ENCODE measurements at regions not wholly inside any gene's neighbourhood (a gene's known extent, or its start where the extent isn't known, plus 50 kb on each side); places are given as distances from the start of the nearest gene placed in this dataset.

GRCh38 chr12:23337213-23337612, 612.3 kb downstream of the SOX5 start:
- H3K27ac Mint-ChIP-seq (ENCODE audit: unreplicated experiment) = no peak overlapping the region
- intact Hi-C loops (cut with micrococcal nuclease; ENCODE audit: unreplicated experiment) = no loop called here
- H3K4me1 Mint-ChIP-seq (ENCODE audit: low read depth, unreplicated experiment) = no peaks in the 10 kb centered on the region
- no peaks in the 10 kb centered on the region for H3K27me3 Mint-ChIP-seq (ENCODE audit: unreplicated experiment)
- DNase-seq = no peak
- no peaks in the 10 kb centered on the region for H3K36me3 Mint-ChIP-seq (ENCODE audit: insufficient read depth, unreplicated experiment)
- TF ChIP-seq, protein P1, sequence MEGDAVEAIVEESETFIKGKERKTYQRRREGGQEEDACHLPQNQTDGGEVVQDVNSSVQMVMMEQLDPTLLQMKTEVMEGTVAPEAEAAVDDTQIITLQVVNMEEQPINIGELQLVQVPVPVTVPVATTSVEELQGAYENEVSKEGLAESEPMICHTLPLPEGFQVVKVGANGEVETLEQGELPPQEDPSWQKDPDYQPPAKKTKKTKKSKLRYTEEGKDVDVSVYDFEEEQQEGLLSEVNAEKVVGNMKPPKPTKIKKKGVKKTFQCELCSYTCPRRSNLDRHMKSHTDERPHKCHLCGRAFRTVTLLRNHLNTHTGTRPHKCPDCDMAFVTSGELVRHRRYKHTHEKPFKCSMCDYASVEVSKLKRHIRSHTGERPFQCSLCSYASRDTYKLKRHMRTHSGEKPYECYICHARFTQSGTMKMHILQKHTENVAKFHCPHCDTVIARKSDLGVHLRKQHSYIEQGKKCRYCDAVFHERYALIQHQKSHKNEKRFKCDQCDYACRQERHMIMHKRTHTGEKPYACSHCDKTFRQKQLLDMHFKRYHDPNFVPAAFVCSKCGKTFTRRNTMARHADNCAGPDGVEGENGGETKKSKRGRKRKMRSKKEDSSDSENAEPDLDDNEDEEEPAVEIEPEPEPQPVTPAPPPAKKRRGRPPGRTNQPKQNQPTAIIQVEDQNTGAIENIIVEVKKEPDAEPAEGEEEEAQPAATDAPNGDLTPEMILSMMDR (IDR thresholded peaks at IDR 0.05; ENCODE audit: unreplicated experiment) = no peak
- H3K4me3 Mint-ChIP-seq (ENCODE audit: low read depth, unreplicated experiment) = no peak overlapping the region
- H3K9me3 Mint-ChIP-seq (ENCODE audit: low read depth, unreplicated experiment) = peaks cover 5% of the 10 kb centered on the region
- CTCF ChIA-PET = no interaction called here
- BruUV-seq (replicated peaks) = no TSS peak

GRCh38 chr12:23340351-23340750, 609.1 kb downstream of the SOX5 start:
- BruUV-seq (replicated peaks) = no TSS peak
- H3K27me3 Mint-ChIP-seq (ENCODE audit: unreplicated experiment) = no peaks in the 10 kb centered on the region
- no peaks in the 10 kb centered on the region for H3K36me3 Mint-ChIP-seq (ENCODE audit: insufficient read depth, unreplicated experiment)
- no peak for DNase-seq
- peaks cover 6% of the 10 kb centered on the region for H3K9me3 Mint-ChIP-seq (ENCODE audit: low read depth, unreplicated experiment)
- no peak overlapping the region for H3K4me3 Mint-ChIP-seq (ENCODE audit: low read depth, unreplicated experiment)
- no peaks in the 10 kb centered on the region for H3K4me1 Mint-ChIP-seq (ENCODE audit: low read depth, unreplicated experiment)
- intact Hi-C loops (cut with micrococcal nuclease; ENCODE audit: unreplicated experiment) = no loop called here
- TF ChIP-seq, protein P1 (IDR thresholded peaks at IDR 0.05; ENCODE audit: unreplicated experiment) = no peak
- no peak overlapping the region for H3K27ac Mint-ChIP-seq (ENCODE audit: unreplicated experiment)
- CTCF ChIA-PET = no interaction called here

GRCh38 chr12:23342407-23342806, 607.1 kb downstream of the SOX5 start:
- CTCF ChIA-PET = no interaction called here

GRCh38 chr12:23349564-23349963, 599.9 kb downstream of the SOX5 start:
- BruUV-seq (replicated peaks) = no TSS peak
- Mint-ChIP-seq H3K27me3 (ENCODE audit: unreplicated experiment) (no peaks in the 10 kb centered on the region), H3K27ac (ENCODE audit: unreplicated experiment) (no peak overlapping the region), H3K9me3 (ENCODE audit: low read depth, unreplicated experiment) (peaks cover 7% of the 10 kb centered on the region), H3K4me1 (ENCODE audit: low read depth, unreplicated experiment) (no peaks in the 10 kb centered on the region), H3K4me3 (ENCODE audit: low read depth, unreplicated experiment) (no peak overlapping the region), H3K36me3 (ENCODE audit: insufficient read depth, unreplicated experiment) (no peaks in the 10 kb centered on the region)
- TF ChIP-seq, protein P1 (IDR thresholded peaks at IDR 0.05; ENCODE audit: unreplicated experiment) = no peak
- DNase-seq = no peak
- intact Hi-C loops (cut with micrococcal nuclease; ENCODE audit: unreplicated experiment) = no loop called here
- CTCF ChIA-PET = no interaction called here

More at GRCh38 chr12:23342407-23342806, 607.1 kb downstream of the SOX5 start:
- H3K9me3 Mint-ChIP-seq (ENCODE audit: low read depth, unreplicated experiment) = peaks cover 6% of the 10 kb centered on the region
- no peak overlapping the region for H3K27ac Mint-ChIP-seq (ENCODE audit: unreplicated experiment)
- TF ChIP-seq, protein P1 (IDR thresholded peaks at IDR 0.05; ENCODE audit: unreplicated experiment) = no peak
- H3K36me3 Mint-ChIP-seq (ENCODE audit: insufficient read depth, unreplicated experiment) = no peaks in the 10 kb centered on the region
- no peaks in the 10 kb centered on the region for H3K4me1 Mint-ChIP-seq (ENCODE audit: low read depth, unreplicated experiment)
- H3K27me3 Mint-ChIP-seq (ENCODE audit: unreplicated experiment) = no peaks in the 10 kb centered on the region
- BruUV-seq (replicated peaks) = no TSS peak
- no peak for DNase-seq
- H3K4me3 Mint-ChIP-seq (ENCODE audit: low read depth, unreplicated experiment) = no peak overlapping the region
- intact Hi-C loops (cut with micrococcal nuclease; ENCODE audit: unreplicated experiment) = no loop called here

All from Calu3 (cell line).